Spleen (tissue), 11 donors: ENCODE measurements at regions not wholly inside any gene's neighbourhood (a gene's known extent, or its start where the extent isn't known, plus 50 kb on each side); places are given as distances from the start of the nearest gene placed in this dataset.

Experiments used
- DNase-seq: peaks from one replicate; pipeline ENCODE4 v3.0.0-alpha.2; 2020
- H3K27ac ChIP-seq, 8 donors: fragments of 200-600 bp; sonication (generic) in 7 of 8; 1 replicate in 4 of 8; 2 replicates in 4 of 8; pipeline versions ENCODE4 v1.5.0 to v1.8.0; 2016 to 2021; ENCODE audit warnings: inconsistent platforms in 4 of 8, mild to moderate bottlenecking in 4 of 8, moderate library complexity in 1 of 8
- H3K27me3 ChIP-seq, 7 donors: fragments of 200-600 bp; sonication (generic) in 6 of 7; replicated peaks in 1 of 7; 1 replicate in 4 of 7; 2 replicates in 3 of 7; pipeline versions ENCODE4 v1.5.0 to v1.8.0; 2016 to 2021; ENCODE audit warnings: inconsistent platforms in 3 of 7, mild to moderate bottlenecking in 1 of 7
- H3K36me3 ChIP-seq, 6 donors: fragments of 200-600 bp; sonication (generic) in 5 of 6; 1 replicate in 4 of 6; 2 replicates in 2 of 6; pipeline versions ENCODE4 v1.5.0 to v1.8.0; 2016 to 2021; ENCODE audit warnings: inconsistent platforms in 2 of 6
- H3K4me1 ChIP-seq, 6 donors: fragments of 200-600 bp; sonication (generic) in 5 of 6; 1 replicate in 3 of 6; 2 replicates in 3 of 6; pipeline versions ENCODE4 v1.5.0 to v1.8.0; 2016 to 2021; ENCODE audit warnings: inconsistent platforms in 3 of 6
- H3K4me3 ChIP-seq, 8 donors: fragments of 200-600 bp; sonication (generic) in 7 of 8; 1 replicate in 4 of 8; 2 replicates in 4 of 8; pipeline versions ENCODE4 v1.5.0 to v1.8.0; 2016 to 2021; ENCODE audit warnings: inconsistent platforms in 4 of 8, mild to moderate bottlenecking in 4 of 8, moderate library complexity in 2 of 8
- H3K9me3 ChIP-seq, 8 donors: fragments of 200-600 bp; sonication (generic) in 7 of 8; 1 replicate in 4 of 8; 2 replicates in 4 of 8; pipeline versions ENCODE4 v1.5.0 to v1.8.0; 2016 to 2021; ENCODE audit warnings: inconsistent platforms in 4 of 8
- POLR2A ChIP-seq, 3 donors: fragments of 450-650 bp; IDR thresholded peaks; one replicate each; pipeline ENCODE4 v1.5.1; 2017; ENCODE audit warnings: antibody characterized with exemption in 3 of 3, mild to moderate bottlenecking in 1 of 3
- POLR2AphosphoS5 ChIP-seq, 3 donors: sonication (generic); formaldehyde crosslinking; IDR thresholded peaks; one replicate each; pipeline ENCODE4 v1.5.1; 2017; ENCODE audit warnings: antibody characterized with exemption in 3 of 3
- WGBS, 5 donors: extraction: QIAGEN DNeasy Blood & Tissue Kit in 3 of 5; methylation state at CpG; one replicate each; pipeline versions ENCODE4 v1.1.5 to v1.1.7; 2013 to 2018; 5-methylcytosine and 5-hydroxymethylcytosine counted together
- intact Hi-C: fragments of 100-400 bp; cut with DNase I; formaldehyde crosslinking; loops from one replicate; pipeline ENCODE4 v1.15.0; 2023; ENCODE audit warnings: low total_unique reads
- TF ChIP-seq, protein P1 (sequence below), 11 experiments: fragments of 200-600 bp in 7 of 11; fragments of 450-650 bp in 4 of 11; sonication (generic) in 4 of 11; IDR thresholded peaks in 8 of 11; conservative IDR thresholded peaks in 3 of 11; 1 replicate in 7 of 11; 2 replicates in 4 of 11; pipeline versions ENCODE4 v1.4.0 to v1.8.0; 2016 to 2021; ENCODE audit warnings: antibody characterized with exemption in 11 of 11, inconsistent platforms in 4 of 11, mild to moderate bottlenecking in 1 of 11
- donor health status: healthy with polysubstance abuse.
- donor health status: DM: no; HTN: no; CAD: no; lungs with moderate emphysema.
- donor health status: DM: no; HTN: no; CAD: no.
- donor health status: Bipolar disorder and iron deficiency.
- donor health status: healthy.
- donor health status: DM: no; HTN: no; CAD: no.
- donor health status: DM: yes; HTN: yes; CAD: no.

- H3K36me3 ChIP-seq, result no peaks in the 10 kb centered on the region
- no peaks in the 10 kb centered on the region for H3K4me1 ChIP-seq
- H3K4me3 ChIP-seq, result no peak overlapping the region
- no peaks in the 10 kb centered on the region for H3K9me3 ChIP-seq
- intact Hi-C loops, result no loop called here
- DNase-seq, result no peak
- TF ChIP-seq POLR2AphosphoS5 (IDR thresholded peaks at IDR 0.05) (no peak), POLR2A (IDR thresholded peaks at IDR 0.05) (no peak)
- TF ChIP-seq, protein P1, sequence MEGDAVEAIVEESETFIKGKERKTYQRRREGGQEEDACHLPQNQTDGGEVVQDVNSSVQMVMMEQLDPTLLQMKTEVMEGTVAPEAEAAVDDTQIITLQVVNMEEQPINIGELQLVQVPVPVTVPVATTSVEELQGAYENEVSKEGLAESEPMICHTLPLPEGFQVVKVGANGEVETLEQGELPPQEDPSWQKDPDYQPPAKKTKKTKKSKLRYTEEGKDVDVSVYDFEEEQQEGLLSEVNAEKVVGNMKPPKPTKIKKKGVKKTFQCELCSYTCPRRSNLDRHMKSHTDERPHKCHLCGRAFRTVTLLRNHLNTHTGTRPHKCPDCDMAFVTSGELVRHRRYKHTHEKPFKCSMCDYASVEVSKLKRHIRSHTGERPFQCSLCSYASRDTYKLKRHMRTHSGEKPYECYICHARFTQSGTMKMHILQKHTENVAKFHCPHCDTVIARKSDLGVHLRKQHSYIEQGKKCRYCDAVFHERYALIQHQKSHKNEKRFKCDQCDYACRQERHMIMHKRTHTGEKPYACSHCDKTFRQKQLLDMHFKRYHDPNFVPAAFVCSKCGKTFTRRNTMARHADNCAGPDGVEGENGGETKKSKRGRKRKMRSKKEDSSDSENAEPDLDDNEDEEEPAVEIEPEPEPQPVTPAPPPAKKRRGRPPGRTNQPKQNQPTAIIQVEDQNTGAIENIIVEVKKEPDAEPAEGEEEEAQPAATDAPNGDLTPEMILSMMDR (IDR thresholded peaks at IDR 0.05 in 8 of 11, conservative IDR thresholded peaks at IDR 0.05 in 3 of 11), result no peak
- H3K27me3 ChIP-seq, result peaks cover 0 to 3% (median 0%) of the 10 kb centered on the region in 7 donors
- H3K27ac ChIP-seq, result no peak overlapping the region
- WGBS, 5 donors, result 82 to 97% (median 90%) methylated on average over 6 of the region's 6 CpGs
Measured at GRCh38 chr6:125550892-125551291, 198.5 kb upstream of the HEY2 start.

DNA sequence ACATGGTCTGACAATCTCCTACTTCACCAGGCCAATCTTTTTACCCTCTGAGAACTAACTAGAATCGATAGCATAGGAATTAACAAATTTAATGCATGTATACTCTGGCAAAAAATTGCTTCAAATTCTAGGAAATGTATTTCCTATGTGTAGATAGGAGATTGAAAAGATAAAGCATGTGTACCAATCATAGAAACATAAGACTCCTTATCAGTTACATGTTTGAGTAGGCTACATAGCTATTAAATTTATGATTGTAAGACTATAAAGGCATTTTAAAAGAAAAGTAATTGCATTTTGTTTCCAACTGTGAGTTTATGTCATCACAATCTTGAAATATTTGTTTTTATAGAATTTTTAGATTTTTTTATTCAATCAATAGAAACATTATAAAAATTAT, 196.6 kb upstream of the HEY2 start:
- intact Hi-C loops, result no loop called here
- WGBS, 5 donors, result 85 to 98% (median 96%) methylated on average over 1 of the region's 1 CpG

DNA sequence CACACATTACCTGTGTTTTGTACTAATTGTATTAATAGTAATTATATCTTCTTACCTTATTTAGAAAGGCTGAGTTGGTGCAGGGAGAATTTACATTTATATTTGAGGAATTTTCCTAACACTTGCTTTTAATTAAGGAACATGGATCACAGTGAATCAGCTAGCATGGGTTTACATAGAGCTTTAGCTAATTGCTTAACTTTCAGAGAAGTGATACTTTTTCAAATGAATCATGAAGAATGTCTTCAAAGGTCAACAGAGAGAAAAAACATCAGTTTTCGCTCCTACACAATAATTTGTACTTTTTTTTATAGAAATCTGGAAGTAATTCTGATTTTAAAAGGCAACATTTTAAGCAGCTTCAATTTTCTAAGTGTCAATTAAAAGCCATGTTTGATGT, 195.0 kb upstream of the HEY2 start:
- Histone ChIP-seq H3K27me3 (peaks cover 0 to 4% (median 0%) of the 10 kb centered on the region in 7 donors), H3K27ac (no peak overlapping the region), H3K4me1 (no peaks in the 10 kb centered on the region), H3K4me3 (no peak overlapping the region), H3K9me3 (no peaks in the 10 kb centered on the region), H3K36me3 (no peaks in the 10 kb centered on the region)
- DNase-seq, result no peak
- 61 to 85% (median 70%) methylated on average over 1 of the region's 1 CpG for WGBS, 5 donors
- intact Hi-C loops, result no loop called here
- TF ChIP-seq, protein P1 (IDR thresholded peaks at IDR 0.05 in 8 of 11, conservative IDR thresholded peaks at IDR 0.05 in 3 of 11), result no peak
- TF ChIP-seq POLR2AphosphoS5 (IDR thresholded peaks at IDR 0.05) (no peak), POLR2A (IDR thresholded peaks at IDR 0.05) (no peak)

More for the DNA sequence above, 196.6 kb upstream of the HEY2 start:
- DNase-seq, result no peak
- no peaks in the 10 kb centered on the region for H3K36me3 ChIP-seq
- peaks cover 0 to 3% (median 0%) of the 10 kb centered on the region in 7 donors for H3K27me3 ChIP-seq
- H3K4me1 ChIP-seq, result no peaks in the 10 kb centered on the region
- TF ChIP-seq, protein P1 (IDR thresholded peaks at IDR 0.05 in 8 of 11, conservative IDR thresholded peaks at IDR 0.05 in 3 of 11), result no peak
- no peak for TF ChIP-seq POLR2AphosphoS5 (IDR thresholded peaks at IDR 0.05)
- no peak for TF ChIP-seq POLR2A (IDR thresholded peaks at IDR 0.05)
- no peaks in the 10 kb centered on the region for H3K9me3 ChIP-seq
- no peak overlapping the region for H3K27ac ChIP-seq
- no peak overlapping the region for H3K4me3 ChIP-seq

DNA sequence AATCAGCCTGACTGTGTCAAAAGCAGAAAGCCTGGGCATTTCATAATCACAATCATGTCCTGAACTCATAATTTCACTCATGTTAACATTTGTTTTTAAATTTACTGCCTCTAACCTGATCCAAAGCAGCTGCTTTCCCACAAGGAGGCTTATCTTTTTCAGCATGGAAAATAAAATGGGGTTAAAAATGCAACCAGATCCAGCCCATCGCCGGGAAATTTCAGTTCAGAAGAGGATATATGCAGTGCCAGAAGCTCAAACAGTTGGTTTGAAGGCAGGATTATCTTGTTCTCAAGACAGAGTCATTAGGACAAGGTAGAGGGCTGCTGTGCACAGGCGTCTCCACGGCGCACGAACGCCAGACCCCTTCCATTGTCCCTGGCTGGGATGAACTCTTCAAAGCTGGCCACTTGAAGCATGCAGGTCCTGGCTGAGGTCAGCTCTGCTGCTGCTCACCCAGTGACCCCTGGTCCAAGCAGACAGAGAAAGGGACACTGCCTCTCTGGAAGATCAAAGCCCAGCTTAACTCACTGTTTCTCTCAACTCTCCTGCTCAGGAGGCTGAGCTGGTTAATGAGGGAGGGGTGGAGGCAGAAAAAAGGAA, 191.1 kb upstream of the HEY2 start:
- Histone ChIP-seq H3K36me3 (no peaks in the 10 kb centered on the region), H3K9me3 (no peaks in the 10 kb centered on the region), H3K27ac (no peak overlapping the region), H3K4me1 (no peaks in the 10 kb centered on the region), H3K4me3 (no peak overlapping the region), H3K27me3 (peaks cover 0 to 4% (median 0%) of the 10 kb centered on the region in 7 donors)
- no peak for TF ChIP-seq POLR2A (IDR thresholded peaks at IDR 0.05)
- TF ChIP-seq POLR2AphosphoS5 (IDR thresholded peaks at IDR 0.05), result no peak
- WGBS, 5 donors, result 62 to 92% (median 76%) methylated on average over 6 to 7 of the region's 7 CpGs
- DNase-seq, result no peak
- intact Hi-C loops, result no loop called here
